GM12878 (cell line): ENCODE measurements at regions not wholly inside any gene's neighbourhood (a gene's known extent, or its start where the extent isn't known, plus 50 kb on each side); places are given as distances from the start of the nearest gene placed in this dataset.

Experiments
- CBX5 ChIP-seq: sonication (generic); IDR thresholded peaks from 2 replicates; pipeline ENCODE4 v1.6.1; 2016; ENCODE audit warnings: low read depth, moderate library complexity, mild to moderate bottlenecking, inconsistent platforms
- ETV6 ChIP-seq, 2 experiments: fragments of 450-650 bp in 1 of 2; IDR thresholded peaks in 1 of 2; conservative IDR thresholded peaks in 1 of 2; 2 replicates each; pipeline ENCODE4 v1.6.1; 2014; ENCODE audit warnings: antibody characterized with exemption in 1 of 2, borderline replicate concordance in 1 of 2, low read depth in 1 of 2, mild to moderate bottlenecking in 1 of 2, moderate library complexity in 1 of 2
- IKZF1 ChIP-seq: fragments of 450-650 bp; conservative IDR thresholded peaks from 2 replicates; pipeline ENCODE4 v1.6.1; 2017; ENCODE audit warnings: antibody characterized with exemption, mild to moderate bottlenecking
- NFYB ChIP-seq: IDR thresholded peaks from 2 replicates; pipeline ENCODE4 v1.6.1; 2011; ENCODE audit warnings: low read depth, mild to moderate bottlenecking, low read length, improper control_type of control experiment, moderate library complexity; ENCODE audit not compliant: insufficient read depth
- NKRF ChIP-seq: fragments of 450-650 bp; conservative IDR thresholded peaks from 2 replicates; pipeline ENCODE4 v1.6.1; 2017; ENCODE audit warnings: mild to moderate bottlenecking, moderate library complexity
- RUNX3 ChIP-seq: IDR thresholded peaks from 2 replicates; pipeline ENCODE4 v1.6.1; 2012; ENCODE audit warnings: low read length, inconsistent platforms
- SMAD5 ChIP-seq: IDR thresholded peaks from 2 replicates; pipeline ENCODE4 v1.6.1; 2016; ENCODE audit warnings: antibody characterized with exemption, low read depth
- TCF12 ChIP-seq: IDR thresholded peaks from 2 replicates; pipeline ENCODE4 v1.6.1; 2011; ENCODE audit warnings: low read depth, mild to moderate bottlenecking, low read length
- TCF3 ChIP-seq: IDR thresholded peaks from 2 replicates; pipeline ENCODE4 v1.6.1; 2012; ENCODE audit warnings: low read depth, mild to moderate bottlenecking, low read length, borderline replicate concordance; ENCODE audit not compliant: insufficient read depth
- TF ChIP-seq, protein P1 (sequence below): fragments of 450-650 bp; IDR thresholded peaks from 2 replicates; pipeline ENCODE4 v1.6.1; 2017; ENCODE audit warnings: mild to moderate bottlenecking, moderate library complexity
- TF ChIP-seq, protein P2 (sequence below): fragments of 450-650 bp; IDR thresholded peaks from 2 replicates; pipeline ENCODE4 v1.6.1; 2017; ENCODE audit warnings: mild to moderate bottlenecking, low read depth, inconsistent platforms; ENCODE audit not compliant: poor library complexity, severe bottlenecking
- TF ChIP-seq, protein P3 (sequence below): fragments of 450-650 bp; formaldehyde crosslinking; IDR thresholded peaks from 2 replicates; pipeline ENCODE4 v1.4.0; 2022; ENCODE audit warnings: mild to moderate bottlenecking, moderate library complexity

GRCh38 chrX:39893417-39894338 is 204.1 kb downstream of the BCOR start (continued):
- TF ChIP-seq, protein P1, sequence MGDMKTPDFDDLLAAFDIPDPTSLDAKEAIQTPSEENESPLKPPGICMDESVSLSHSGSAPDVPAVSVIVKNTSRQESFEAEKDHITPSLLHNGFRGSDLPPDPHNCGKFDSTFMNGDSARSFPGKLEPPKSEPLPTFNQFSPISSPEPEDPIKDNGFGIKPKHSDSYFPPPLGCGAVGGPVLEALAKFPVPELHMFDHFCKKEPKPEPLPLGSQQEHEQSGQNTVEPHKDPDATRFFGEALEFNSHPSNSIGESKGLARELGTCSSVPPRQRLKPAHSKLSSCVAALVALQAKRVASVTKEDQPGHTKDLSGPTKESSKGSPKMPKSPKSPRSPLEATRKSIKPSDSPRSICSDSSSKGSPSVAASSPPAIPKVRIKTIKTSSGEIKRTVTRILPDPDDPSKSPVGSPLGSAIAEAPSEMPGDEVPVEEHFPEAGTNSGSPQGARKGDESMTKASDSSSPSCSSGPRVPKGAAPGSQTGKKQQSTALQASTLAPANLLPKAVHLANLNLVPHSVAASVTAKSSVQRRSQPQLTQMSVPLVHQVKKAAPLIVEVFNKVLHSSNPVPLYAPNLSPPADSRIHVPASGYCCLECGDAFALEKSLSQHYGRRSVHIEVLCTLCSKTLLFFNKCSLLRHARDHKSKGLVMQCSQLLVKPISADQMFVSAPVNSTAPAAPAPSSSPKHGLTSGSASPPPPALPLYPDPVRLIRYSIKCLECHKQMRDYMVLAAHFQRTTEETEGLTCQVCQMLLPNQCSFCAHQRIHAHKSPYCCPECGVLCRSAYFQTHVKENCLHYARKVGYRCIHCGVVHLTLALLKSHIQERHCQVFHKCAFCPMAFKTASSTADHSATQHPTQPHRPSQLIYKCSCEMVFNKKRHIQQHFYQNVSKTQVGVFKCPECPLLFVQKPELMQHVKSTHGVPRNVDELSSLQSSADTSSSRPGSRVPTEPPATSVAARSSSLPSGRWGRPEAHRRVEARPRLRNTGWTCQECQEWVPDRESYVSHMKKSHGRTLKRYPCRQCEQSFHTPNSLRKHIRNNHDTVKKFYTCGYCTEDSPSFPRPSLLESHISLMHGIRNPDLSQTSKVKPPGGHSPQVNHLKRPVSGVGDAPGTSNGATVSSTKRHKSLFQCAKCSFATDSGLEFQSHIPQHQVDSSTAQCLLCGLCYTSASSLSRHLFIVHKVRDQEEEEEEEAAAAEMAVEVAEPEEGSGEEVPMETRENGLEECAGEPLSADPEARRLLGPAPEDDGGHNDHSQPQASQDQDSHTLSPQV: no peak
- TF ChIP-seq RUNX3 (peak; percentile 95), SMAD5 (no peak), ETV6 (conservative IDR thresholded peaks at IDR 0.05 in 1 of 2, IDR thresholded peaks at IDR 0.05 in 1 of 2; ENCODE audit: borderline replicate concordance in 1 of 2, low read depth in 1 of 2) (peak in 1 of 2 experiments; percentile 70; a peak in 1 of 4 replicates), CBX5 (peak; percentile 16; the same call in 1 of the 2 replicates), NKRF (no peak), IKZF1 (peak; percentile 32), NFYB (no peak), TCF3 (peak; percentile 95), TCF12 (peak; percentile 97)
- TF ChIP-seq, protein P2, sequence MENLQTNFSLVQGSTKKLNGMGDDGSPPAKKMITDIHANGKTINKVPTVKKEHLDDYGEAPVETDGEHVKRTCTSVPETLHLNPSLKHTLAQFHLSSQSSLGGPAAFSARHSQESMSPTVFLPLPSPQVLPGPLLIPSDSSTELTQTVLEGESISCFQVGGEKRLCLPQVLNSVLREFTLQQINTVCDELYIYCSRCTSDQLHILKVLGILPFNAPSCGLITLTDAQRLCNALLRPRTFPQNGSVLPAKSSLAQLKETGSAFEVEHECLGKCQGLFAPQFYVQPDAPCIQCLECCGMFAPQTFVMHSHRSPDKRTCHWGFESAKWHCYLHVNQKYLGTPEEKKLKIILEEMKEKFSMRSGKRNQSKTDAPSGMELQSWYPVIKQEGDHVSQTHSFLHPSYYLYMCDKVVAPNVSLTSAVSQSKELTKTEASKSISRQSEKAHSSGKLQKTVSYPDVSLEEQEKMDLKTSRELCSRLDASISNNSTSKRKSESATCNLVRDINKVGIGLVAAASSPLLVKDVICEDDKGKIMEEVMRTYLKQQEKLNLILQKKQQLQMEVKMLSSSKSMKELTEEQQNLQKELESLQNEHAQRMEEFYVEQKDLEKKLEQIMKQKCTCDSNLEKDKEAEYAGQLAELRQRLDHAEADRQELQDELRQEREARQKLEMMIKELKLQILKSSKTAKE: no peak
- TF ChIP-seq, protein P3, sequence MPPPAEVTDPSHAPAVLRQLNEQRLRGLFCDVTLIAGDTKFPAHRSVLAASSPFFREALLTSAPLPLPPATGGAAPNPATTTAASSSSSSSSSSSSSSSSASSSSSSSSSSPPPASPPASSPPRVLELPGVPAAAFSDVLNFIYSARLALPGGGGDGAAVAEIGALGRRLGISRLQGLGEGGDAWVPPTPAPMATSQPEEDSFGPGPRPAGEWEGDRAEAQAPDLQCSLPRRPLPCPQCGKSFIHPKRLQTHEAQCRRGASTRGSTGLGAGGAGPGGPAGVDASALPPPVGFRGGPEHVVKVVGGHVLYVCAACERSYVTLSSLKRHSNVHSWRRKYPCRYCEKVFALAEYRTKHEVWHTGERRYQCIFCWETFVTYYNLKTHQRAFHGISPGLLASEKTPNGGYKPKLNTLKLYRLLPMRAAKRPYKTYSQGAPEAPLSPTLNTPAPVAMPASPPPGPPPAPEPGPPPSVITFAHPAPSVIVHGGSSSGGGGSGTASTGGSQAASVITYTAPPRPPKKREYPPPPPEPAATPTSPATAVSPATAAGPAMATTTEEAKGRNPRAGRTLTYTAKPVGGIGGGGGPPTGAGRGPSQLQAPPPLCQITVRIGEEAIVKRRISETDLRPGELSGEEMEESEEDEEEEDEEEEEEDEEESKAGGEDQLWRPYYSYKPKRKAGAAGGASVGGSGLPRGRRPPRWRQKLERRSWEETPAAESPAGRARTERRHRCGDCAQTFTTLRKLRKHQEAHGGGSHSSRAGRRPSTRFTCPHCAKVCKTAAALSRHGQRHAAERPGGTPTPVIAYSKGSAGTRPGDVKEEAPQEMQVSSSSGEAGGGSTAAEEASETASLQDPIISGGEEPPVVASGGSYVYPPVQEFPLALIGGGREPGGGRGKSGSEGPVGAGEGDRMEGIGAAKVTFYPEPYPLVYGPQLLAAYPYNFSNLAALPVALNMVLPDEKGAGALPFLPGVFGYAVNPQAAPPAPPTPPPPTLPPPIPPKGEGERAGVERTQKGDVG (CRISPR knock-in tag): no peak
